ENCODE measurements at regions not wholly inside any gene's neighbourhood (a gene's known extent, or its start where the extent isn't known, plus 50 kb on each side); places are given as distances from the start of the nearest gene placed in this dataset.

GRCh38 chr6:154885214-154885613 is 109.9 kb upstream of the TIAM2 start:
- no peak for DNase-seq (ENCODE audit: low read depth)

GRCh38 chr6:154886016-154886415 is 109.1 kb upstream of the TIAM2 start:
- no peak for DNase-seq (ENCODE audit: low read depth)

- no peak for DNase-seq (ENCODE audit: low read depth)
Observed at GRCh38 chr6:154886471-154886870, 108.6 kb upstream of the TIAM2 start.

DNA sequence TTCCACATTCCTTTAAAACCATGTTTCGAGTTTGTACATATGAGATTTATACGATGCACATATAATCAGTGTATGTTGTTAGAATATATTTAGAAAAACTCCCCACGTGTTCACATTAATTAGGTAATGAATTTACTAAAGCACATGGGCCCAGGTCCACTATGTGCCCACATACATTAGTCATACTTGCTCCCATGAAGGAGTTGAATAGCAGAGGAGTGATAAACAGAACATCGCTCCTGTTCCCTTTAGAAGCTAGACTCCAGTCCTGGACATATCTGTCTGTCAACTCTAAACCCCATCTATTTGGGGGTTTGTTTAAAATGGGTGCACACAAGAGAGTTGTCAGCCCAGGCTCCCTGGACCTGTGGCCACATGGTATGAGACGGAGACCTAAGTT is 108.1 kb upstream of the TIAM2 start:
- no peak for DNase-seq (ENCODE audit: low read depth)

- DNase-seq (ENCODE audit: low read depth) = no peak
Observed at GRCh38 chr6:154888421-154889295, 106.5 kb upstream of the TIAM2 start.

- DNase-seq (ENCODE audit: low read depth) = no peak
Observed at GRCh38 chr6:154890874-154891273, 104.2 kb upstream of the TIAM2 start.

- DNase-seq (ENCODE audit: low read depth) = no peak
Observed at GRCh38 chr6:154891901-154892300, 103.2 kb upstream of the TIAM2 start.

GRCh38 chr6:154893917-154894316 is 101.2 kb upstream of the TIAM2 start:
- DNase-seq (ENCODE audit: low read depth) = no peak

DNA sequence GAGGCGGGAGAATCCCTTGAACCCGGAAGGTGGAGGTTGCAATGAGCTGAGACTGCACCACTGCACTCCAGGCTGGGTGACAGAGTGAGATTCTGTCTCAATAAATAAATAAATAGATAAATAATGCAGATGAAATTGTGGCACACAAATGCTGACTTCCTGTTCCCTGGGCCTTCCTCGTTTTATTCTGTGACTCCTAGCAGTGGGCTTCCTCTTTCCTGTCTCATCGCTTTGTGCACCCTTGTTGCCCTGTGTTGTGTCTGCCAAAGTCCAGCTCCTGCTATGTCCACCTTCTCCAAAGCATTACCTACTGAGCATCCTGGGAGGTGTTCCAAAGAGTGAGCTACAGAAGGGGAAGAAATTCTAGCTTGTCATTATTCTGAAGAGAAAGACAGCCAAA is 100.2 kb upstream of the TIAM2 start:
- no peak for DNase-seq (ENCODE audit: low read depth)

GRCh38 chr6:154895841-154896240 is 99.3 kb upstream of the TIAM2 start:
- no peak for DNase-seq (ENCODE audit: low read depth)

- DNase-seq (ENCODE audit: low read depth) = no peak
Observed at GRCh38 chr6:154898821-154899220, 96.3 kb upstream of the TIAM2 start.

DNA sequence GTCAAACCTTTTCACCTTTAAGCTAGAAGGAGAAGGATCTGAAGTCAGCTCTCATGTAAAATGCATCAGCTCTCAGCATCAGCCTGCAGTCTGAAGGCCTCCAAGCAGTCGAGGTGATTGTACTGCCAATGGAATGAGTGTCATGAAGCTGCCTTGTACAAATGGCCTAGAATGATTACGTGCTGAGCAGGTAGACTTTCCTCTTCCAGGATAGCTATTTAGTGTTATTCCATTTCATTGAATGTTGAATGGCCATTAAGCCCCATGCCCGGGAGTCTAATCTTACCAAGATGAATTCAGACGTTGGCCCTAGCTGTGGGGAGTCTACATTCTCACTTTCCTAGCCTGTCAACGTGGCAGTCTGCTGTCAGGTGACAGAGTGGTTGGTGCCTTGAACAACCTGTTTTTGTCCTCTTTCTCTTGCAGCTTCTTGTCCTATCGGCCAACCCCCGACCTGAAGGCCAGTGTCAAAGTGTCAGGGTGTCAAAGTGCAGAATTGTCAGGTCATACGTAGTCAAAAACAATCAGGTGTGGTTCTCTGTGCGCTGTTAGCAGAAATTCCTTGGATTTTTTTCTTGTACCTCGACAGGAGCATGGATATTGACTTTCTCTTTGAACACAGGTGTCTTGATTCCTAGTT is 95.2 kb upstream of the TIAM2 start:
- DNase-seq (ENCODE audit: low read depth) = no peak

DNA sequence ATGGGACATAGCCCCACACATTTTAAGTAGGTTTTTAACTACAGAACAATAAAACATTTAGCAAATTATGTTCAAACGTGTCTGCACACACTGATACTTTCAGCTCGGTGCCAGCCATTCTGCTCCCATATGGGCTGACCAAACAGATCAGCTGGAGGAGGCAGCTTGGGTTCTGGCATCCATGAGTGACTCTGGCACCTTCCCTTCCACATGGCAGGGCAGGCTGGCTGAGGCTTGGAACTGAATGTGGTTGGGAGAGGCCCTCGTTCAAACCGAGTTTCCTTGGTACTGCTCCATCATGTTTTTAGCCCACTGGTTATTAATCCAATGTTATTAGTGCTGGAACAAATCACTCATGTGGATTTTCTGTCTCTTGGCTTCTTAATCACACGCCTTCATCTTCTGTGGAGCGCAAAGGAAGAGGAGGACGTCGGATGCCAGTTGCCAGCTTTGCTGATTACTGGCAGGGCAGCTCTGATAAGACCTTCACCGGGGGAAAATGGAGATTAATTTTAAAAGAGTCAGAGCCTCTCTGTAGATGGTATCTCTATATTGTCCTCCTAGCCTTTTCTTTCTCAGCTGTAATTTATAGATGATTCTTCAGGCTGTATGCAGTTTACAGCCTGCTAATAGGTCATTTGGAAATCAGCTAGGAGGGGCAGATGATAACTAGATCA is 93.1 kb upstream of the TIAM2 start:
- no peak for DNase-seq (ENCODE audit: low read depth)

DNA sequence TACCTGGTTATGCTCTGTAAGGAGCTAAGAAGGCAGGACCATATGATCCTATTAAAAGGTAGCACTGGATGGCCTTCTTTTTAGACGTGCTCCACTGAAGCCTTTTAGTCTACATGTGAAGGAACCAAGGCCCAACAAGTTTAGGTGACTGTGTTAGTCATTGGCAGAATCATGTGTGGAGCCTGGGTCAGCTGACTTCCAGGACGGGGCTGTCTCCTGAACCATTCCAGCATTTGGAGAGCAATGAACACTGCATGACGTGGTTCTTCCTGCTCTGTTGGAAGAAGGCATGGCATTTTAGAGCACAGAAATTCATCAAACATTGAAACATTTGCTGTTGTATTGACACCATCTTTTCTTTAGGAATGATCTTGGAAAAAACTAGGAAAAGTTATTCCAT is 87.8 kb upstream of the TIAM2 start:
- no peak for DNase-seq (ENCODE audit: low read depth)

GRCh38 chr6:154908723-154909122 is 86.4 kb upstream of the TIAM2 start:
- no peak for DNase-seq (ENCODE audit: low read depth)

DNA sequence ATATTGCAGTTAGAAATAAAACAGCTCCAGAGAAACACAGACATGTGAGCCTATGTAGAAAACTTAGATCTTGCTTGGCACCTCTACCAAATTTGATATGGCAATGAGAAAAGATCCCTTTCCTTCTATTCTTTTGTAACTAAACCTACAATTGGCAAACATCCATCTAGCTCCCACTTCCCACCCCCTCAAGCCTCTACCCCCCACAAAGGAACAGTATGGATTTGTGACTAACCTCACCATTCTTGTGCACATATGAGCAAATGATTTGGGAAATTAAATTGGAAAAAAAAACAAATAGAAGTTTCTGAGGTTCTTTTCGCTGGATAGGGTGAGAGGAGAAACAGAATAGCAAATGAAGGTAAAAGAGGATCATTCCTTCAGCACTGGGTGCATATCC is 85.8 kb upstream of the TIAM2 start:
- no peak for DNase-seq (ENCODE audit: low read depth)

- no peak for DNase-seq (ENCODE audit: low read depth)
Observed at GRCh38 chr6:154909821-154910220, 85.3 kb upstream of the TIAM2 start.

DNA sequence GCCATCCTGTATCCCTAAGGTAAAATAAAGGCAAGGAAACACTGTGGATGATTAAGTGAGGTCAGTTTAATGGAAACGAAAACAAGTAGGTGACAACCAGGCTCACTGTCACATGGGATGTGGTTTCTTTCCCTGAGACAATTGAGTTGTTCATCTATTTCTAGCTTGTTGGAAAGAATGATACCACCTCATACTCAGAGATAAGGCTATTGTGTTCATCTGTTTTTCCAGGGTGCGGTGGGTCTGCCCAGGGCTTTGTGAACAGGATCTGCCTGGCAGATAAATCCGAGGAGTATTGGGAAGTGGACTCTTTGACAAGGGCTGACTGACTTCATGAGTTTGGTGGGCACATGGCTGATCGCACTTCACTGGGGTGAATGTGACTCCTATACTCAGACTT is 80.8 kb upstream of the TIAM2 start:
- DNase-seq (ENCODE audit: low read depth) = no peak

DNA sequence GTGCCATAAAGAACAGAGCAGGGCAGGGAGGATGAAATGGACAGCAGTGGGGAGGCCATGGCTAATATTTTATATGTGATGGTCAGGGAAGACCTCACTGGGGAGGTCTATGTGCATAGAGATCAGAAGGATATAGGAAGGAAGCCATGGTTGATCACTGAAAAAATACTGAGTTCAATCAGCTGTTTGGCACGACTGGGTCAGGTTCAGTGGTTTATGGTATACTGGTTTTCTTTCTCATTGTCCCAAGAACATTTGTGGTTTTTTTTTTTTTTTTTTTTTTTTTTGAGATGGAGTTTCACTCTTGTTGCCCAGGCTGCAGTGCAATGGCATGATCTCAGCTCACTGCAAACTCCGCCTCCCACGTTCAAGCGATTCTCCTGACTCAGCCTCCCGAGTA is 78.3 kb upstream of the TIAM2 start:
- no peak for DNase-seq (ENCODE audit: low read depth)

DNA sequence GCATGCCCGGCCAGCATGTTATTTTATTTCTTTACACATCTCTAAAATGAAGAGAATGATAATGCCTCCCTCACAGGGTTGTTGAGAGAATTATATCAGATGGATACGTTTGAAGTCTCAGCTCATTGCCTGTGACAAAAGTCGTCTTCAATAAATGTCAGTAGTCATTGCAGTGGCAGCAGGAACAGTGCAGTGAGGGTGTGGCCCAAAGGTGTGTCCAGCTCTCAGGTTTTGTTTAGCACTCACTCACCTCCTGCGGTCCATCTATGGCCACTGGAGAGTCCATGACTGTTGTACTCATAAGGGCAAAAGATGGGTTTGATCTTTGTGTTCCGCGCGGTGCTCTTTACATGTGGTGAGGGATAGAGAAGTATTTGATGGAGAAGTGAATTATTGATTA is 77.2 kb upstream of the TIAM2 start:
- no peak for DNase-seq (ENCODE audit: low read depth)

- DNase-seq (ENCODE audit: low read depth) = no peak
Observed at GRCh38 chr6:154919806-154920205, 75.3 kb upstream of the TIAM2 start.

DNA sequence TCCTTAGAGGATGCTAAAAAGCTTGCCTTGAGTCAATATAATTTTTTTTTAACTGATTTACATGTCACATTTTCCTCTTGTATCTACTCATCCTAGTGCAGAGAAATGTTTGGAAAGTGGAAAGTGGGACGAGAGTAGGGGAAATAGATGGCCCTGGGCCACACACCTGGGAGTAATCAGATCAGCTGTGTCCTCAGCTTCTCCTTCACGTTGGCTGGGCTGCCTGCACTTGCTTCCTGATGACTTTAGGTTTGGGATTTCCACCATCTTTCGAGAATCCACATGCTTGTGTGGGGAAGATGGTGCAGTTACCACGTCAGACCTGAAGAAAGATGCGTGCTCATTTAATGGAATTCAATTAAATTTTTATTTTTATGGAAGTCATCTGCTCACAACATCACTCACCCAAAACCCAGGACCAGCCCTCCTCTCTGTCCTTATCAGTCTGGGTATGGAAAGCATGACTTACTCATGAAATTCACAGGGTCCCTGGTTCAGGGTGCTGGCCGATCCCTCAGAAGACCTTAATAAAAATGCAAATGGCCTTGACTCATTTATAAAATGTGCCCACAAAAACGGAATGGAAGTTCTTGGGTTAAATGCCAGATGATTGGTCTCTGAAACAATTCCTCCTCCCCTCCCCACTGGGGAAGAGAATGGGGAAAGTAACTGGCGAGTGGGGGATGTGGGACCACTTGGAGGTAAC is 74.5 kb upstream of the TIAM2 start:
- DNase-seq (ENCODE audit: low read depth) = no peak

DNA sequence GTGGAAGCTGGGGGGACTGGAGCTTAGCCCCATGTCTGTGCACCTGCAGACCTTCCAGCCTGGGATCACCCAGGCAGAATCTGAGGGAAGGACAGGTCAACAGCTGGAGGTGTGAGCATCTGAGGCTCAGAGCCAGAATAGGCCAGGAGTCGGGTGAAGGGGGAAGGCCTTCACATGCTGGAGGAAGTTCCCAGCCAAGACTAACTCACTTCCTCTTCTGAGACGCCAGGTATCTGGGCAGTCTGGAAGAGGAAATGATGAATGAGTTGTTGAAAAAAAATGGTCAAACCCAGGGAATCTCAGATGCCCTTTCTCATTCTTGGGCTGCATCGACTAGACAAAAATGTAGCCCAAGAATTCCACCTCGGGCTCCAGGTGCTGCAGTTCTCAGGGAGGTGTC is 73.6 kb upstream of the TIAM2 start:
- DNase-seq (ENCODE audit: low read depth) = no peak

Measured in fibroblast of the conjunctiva (primary cell).